ENCODE measurements at regions not wholly inside any gene's neighbourhood (a gene's known extent, or its start where the extent isn't known, plus 50 kb on each side); places are given as distances from the start of the nearest gene placed in this dataset.

- no peak for TF ChIP-seq CTCF (IDR thresholded peaks at IDR 0.05; ENCODE audit: insufficient read depth, low read depth, low read length, missing control alignments)
- DNase-seq (ENCODE audit: low read depth) = no peak
- H3K4me3 ChIP-seq (ENCODE audit: low read depth, low read length) = no peak overlapping the region
These were observed 335.7 kb upstream of the SNX7 start for GRCh38 chr1:98325646-98326440.

GRCh38 chr1:98323906-98324358 is 337.6 kb upstream of the SNX7 start:
- no peak for TF ChIP-seq CTCF (IDR thresholded peaks at IDR 0.05; ENCODE audit: insufficient read depth, low read depth, low read length, missing control alignments)
- no peak for DNase-seq (ENCODE audit: low read depth)
- no peak overlapping the region for H3K4me3 ChIP-seq (ENCODE audit: low read depth, low read length)

- no peak for DNase-seq (ENCODE audit: low read depth)
- no peak overlapping the region for H3K4me3 ChIP-seq (ENCODE audit: low read depth, low read length)
- TF ChIP-seq CTCF (IDR thresholded peaks at IDR 0.05; ENCODE audit: insufficient read depth, low read depth, low read length, missing control alignments) = no peak
These were observed 338.1 kb upstream of the SNX7 start for GRCh38 chr1:98323388-98323787.

GRCh38 chr1:98322966-98323365 is 338.6 kb upstream of the SNX7 start:
- no peak overlapping the region for H3K4me3 ChIP-seq (ENCODE audit: low read depth, low read length)
- TF ChIP-seq CTCF (IDR thresholded peaks at IDR 0.05; ENCODE audit: insufficient read depth, low read depth, low read length, missing control alignments) = no peak
- DNase-seq (ENCODE audit: low read depth) = no peak

- no peak for DNase-seq (ENCODE audit: low read depth)
- no peak for TF ChIP-seq CTCF (IDR thresholded peaks at IDR 0.05; ENCODE audit: insufficient read depth, low read depth, low read length, missing control alignments)
- no peak overlapping the region for H3K4me3 ChIP-seq (ENCODE audit: low read depth, low read length)
These were observed 339.4 kb upstream of the SNX7 start for GRCh38 chr1:98322086-98322485.

GRCh38 chr1:98321191-98321590 is 340.3 kb upstream of the SNX7 start:
- H3K4me3 ChIP-seq (ENCODE audit: low read depth, low read length) = no peak overlapping the region
- TF ChIP-seq CTCF (IDR thresholded peaks at IDR 0.05; ENCODE audit: insufficient read depth, low read depth, low read length, missing control alignments) = no peak
- no peak for DNase-seq (ENCODE audit: low read depth)

All from GM12865 (cell line).